ENCODE measurements at regions not wholly inside any gene's neighbourhood (a gene's known extent, or its start where the extent isn't known, plus 50 kb on each side); places are given as distances from the start of the nearest gene placed in this dataset.

DNA sequence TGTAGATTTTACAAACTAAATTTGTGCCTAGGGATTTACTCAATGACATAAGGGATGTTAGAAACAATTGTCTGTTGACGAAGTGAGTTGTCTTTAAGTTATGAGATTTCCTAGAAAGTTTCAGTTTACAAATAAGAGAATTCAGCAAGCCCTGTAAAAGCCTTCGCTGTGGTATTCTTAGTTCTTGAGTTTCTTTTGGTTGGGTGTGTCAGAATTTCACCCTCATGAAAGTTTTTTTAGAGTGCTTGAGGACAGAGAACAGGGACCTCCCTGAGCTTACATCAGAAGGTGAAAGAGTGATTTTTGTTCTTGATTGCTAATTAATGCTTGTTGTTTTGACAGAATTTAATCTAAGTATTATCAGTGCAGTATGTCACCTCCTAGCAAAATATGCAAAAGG is 2628.2 kb downstream of the ARAP2 start:
- TF ChIP-seq, protein P1, sequence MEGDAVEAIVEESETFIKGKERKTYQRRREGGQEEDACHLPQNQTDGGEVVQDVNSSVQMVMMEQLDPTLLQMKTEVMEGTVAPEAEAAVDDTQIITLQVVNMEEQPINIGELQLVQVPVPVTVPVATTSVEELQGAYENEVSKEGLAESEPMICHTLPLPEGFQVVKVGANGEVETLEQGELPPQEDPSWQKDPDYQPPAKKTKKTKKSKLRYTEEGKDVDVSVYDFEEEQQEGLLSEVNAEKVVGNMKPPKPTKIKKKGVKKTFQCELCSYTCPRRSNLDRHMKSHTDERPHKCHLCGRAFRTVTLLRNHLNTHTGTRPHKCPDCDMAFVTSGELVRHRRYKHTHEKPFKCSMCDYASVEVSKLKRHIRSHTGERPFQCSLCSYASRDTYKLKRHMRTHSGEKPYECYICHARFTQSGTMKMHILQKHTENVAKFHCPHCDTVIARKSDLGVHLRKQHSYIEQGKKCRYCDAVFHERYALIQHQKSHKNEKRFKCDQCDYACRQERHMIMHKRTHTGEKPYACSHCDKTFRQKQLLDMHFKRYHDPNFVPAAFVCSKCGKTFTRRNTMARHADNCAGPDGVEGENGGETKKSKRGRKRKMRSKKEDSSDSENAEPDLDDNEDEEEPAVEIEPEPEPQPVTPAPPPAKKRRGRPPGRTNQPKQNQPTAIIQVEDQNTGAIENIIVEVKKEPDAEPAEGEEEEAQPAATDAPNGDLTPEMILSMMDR (IDR thresholded peaks at IDR 0.05): no peak
- TF ChIP-seq EP300 (IDR thresholded peaks at IDR 0.05) (no peak), POLR2AphosphoS5 (IDR thresholded peaks at IDR 0.05) (no peak)
